ENCODE measurements at regions not wholly inside any gene's neighbourhood (a gene's known extent, or its start where the extent isn't known, plus 50 kb on each side); places are given as distances from the start of the nearest gene placed in this dataset.

DNA sequence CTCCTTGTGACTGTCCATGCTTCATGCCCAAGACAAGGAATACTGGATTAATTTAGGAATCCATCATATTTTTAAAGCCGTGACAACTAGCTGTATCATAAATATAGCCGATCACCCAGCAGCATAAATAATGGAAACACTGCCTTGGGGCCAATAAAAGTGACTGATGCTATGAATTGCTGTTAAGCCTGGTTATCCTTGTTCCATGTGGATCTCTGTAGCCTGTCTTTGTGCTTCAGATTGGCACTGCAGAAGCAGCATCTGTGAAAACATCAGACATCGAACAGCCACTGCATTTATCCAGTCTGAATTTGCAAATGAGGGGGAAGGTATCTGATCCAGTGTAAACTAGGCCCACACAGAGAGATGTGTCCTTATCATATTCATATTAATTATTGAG lies 1181.8 kb downstream of the SORCS1 start:
- no peaks in the 10 kb centered on the region for H3K36me3 ChIP-seq (ENCODE audit: insufficient read depth, low read length)
- no peak overlapping the region for H3K27ac ChIP-seq (ENCODE audit: low read depth, low read length)
- H3K4me3 ChIP-seq (ENCODE audit: low read length), result no peak overlapping the region
- no peak overlapping the region for H3K9ac ChIP-seq (ENCODE audit: low read depth, low read length)
- H3K4me1 ChIP-seq (ENCODE audit: insufficient read depth, low read length), result no peaks in the 10 kb centered on the region
- no peaks in the 10 kb centered on the region for H3K9me3 ChIP-seq (ENCODE audit: insufficient read depth, low read depth, low read length)
- WGBS, result 98% methylated on average over 3 of the region's 3 CpGs
- H3K27me3 ChIP-seq (ENCODE audit: insufficient read depth, low read length), result no peaks in the 10 kb centered on the region

DNA sequence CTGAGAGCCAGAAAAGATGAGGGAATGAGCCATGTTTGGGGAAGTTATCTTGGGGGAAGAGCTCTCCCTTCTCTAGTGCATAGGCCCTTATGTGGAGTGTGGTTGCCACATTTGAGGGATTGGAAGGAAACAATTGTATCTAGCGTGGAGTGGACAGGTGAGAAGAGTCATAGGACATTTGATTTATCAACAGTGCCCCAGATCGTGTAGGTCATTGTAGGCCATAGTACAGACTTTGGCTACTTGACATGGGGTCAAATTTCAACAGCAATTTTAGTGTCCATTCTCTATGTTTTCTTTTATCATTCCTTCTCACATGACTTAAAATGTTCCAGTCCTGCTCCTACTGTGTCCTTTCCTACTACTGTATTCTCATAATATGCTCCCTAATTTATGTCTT lies 1182.8 kb downstream of the SORCS1 start:
- WGBS, result 97% methylated on average over 2 of the region's 2 CpGs
- no peaks in the 10 kb centered on the region for H3K9me3 ChIP-seq (ENCODE audit: insufficient read depth, low read depth, low read length)

DNA sequence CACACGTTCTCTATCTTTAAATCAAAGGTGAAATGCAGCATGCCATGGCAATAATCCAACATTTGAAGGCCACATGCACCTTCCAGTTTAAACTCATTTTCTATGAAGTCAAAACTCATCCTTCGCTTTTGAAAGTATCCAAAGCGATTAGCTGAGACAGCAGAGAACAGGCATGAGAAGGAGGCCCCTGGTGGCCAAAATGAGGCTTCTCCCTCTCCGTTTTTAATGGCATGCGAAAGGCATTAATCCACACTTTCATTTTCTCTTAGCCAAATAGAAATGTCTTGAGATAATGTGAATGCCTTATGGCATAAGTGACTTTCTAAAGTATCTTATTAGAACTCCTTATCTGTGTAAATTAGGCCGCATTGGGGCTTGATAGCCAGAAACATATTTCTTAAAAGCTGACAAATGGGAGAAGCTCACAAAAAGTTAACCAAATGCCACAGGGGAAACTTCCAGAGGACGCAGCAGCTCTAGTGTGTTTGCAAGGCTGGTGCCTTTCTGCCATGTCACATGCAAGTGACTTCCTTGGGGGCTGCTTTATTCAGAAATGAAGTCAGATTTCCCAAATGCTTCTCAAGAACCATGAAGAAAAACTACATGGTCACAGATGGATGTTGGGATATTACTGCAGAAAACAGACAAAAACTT lies 1189.6 kb downstream of the SORCS1 start:
- H3K9ac ChIP-seq (ENCODE audit: low read depth, low read length), result no peak overlapping the region
- H3K4me3 ChIP-seq (ENCODE audit: low read length), result no peak overlapping the region
- H3K36me3 ChIP-seq (ENCODE audit: insufficient read depth, low read length), result no peaks in the 10 kb centered on the region
- WGBS, result 72% methylated on average over 5 of the region's 7 CpGs
- no peaks in the 10 kb centered on the region for H3K9me3 ChIP-seq (ENCODE audit: insufficient read depth, low read depth, low read length)
- H3K27ac ChIP-seq (ENCODE audit: low read depth, low read length), result no peak overlapping the region
- H3K4me1 ChIP-seq (ENCODE audit: insufficient read depth, low read length), result peaks cover 27% of the 10 kb centered on the region
- no peaks in the 10 kb centered on the region for H3K27me3 ChIP-seq (ENCODE audit: insufficient read depth, low read length)

More for the DNA sequence above, 1182.8 kb downstream of the SORCS1 start:
- Histone ChIP-seq H3K4me1 (ENCODE audit: insufficient read depth, low read length) (no peaks in the 10 kb centered on the region), H3K27ac (ENCODE audit: low read depth, low read length) (no peak overlapping the region), H3K4me3 (ENCODE audit: low read length) (no peak overlapping the region), H3K9ac (ENCODE audit: low read depth, low read length) (no peak overlapping the region), H3K36me3 (ENCODE audit: insufficient read depth, low read length) (no peaks in the 10 kb centered on the region), H3K27me3 (ENCODE audit: insufficient read depth, low read length) (no peaks in the 10 kb centered on the region)

DNA sequence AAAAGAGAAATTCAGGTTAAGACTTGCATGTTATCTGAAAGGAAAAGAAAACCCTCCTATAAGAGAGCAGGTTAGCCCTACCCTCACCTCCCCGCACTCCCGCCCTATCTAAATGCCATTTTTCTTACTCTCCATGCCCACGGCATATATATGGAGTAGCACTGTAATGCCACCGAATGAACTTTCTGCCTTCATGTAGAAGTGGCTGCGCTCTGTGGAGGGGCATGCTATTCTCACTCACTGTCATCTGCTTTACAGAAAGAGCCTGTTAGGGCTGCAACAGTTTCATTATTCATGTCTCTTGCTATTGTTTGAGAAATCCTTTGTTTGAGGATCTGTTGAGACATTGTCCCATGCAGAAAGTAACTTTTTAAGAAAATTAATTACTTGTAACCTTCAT lies 1190.6 kb downstream of the SORCS1 start:
- no peaks in the 10 kb centered on the region for H3K36me3 ChIP-seq (ENCODE audit: insufficient read depth, low read length)
- WGBS, result 90% methylated on average over 5 of the region's 5 CpGs
- H3K27me3 ChIP-seq (ENCODE audit: insufficient read depth, low read length), result no peaks in the 10 kb centered on the region
- H3K4me1 ChIP-seq (ENCODE audit: insufficient read depth, low read length), result peaks cover 31% of the 10 kb centered on the region
- no peak overlapping the region; the same call in 1 of the 2 replicates for H3K27ac ChIP-seq (ENCODE audit: low read depth, low read length)
- no peaks in the 10 kb centered on the region for H3K9me3 ChIP-seq (ENCODE audit: insufficient read depth, low read depth, low read length)
- peak overlapping the region; percentile 1; the same call in 1 of the 2 replicates for H3K9ac ChIP-seq (ENCODE audit: low read depth, low read length)
- no peak overlapping the region for H3K4me3 ChIP-seq (ENCODE audit: low read length)

DNA sequence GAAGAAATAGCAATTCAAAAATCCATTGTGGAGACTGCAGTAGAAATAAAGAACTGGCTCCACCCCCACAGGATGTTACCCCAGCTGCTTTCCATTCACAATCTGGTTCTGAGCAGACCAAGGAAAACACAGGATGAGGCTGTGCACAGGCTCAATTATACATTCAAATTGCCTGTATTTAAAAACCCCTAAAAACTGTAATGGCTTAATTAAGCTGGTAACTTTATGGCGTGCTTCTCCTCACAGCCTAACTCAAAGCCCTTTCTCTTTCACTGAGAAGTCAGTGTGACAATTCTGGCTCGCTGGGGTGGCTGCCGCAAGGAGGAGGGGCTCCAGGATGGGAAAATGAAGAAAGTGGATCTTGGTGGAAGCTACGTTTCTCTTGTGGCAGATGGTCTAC lies 1191.1 kb downstream of the SORCS1 start:
- H3K9ac ChIP-seq (ENCODE audit: low read depth, low read length), result peak overlapping the region; percentile 1; the same call in 1 of the 2 replicates
- no peaks in the 10 kb centered on the region for H3K9me3 ChIP-seq (ENCODE audit: insufficient read depth, low read depth, low read length)
- no peak overlapping the region; the same call in 1 of the 2 replicates for H3K27ac ChIP-seq (ENCODE audit: low read depth, low read length)
- whole genome bisulfite sequencing, result 69% methylated on average over 4 of the region's 4 CpGs
- H3K4me1 ChIP-seq (ENCODE audit: insufficient read depth, low read length), result peaks cover 31% of the 10 kb centered on the region
- H3K4me3 ChIP-seq (ENCODE audit: low read length), result no peak overlapping the region
- no peaks in the 10 kb centered on the region for H3K36me3 ChIP-seq (ENCODE audit: insufficient read depth, low read length)
- no peaks in the 10 kb centered on the region for H3K27me3 ChIP-seq (ENCODE audit: insufficient read depth, low read length)

DNA sequence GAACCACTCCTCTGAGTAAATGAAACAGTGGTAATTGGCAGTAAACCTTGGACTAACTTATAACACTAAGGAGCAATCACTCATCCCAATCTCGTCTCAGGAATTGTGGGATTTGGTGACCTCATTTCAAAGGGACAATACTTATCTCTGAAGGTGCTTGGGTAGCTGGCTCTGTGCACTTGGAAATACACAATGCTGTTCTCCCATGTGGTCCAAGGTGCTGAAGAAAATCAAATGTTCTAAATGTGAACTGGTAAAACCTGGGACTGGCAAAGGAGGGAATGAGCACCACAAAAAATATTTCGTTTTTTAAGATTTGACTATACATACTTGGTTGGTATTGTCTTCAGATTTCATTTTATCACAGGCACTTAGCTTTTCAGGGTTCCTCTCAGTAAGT lies 1193.0 kb downstream of the SORCS1 start:
- Histone ChIP-seq H3K4me1 (ENCODE audit: insufficient read depth, low read length) (peaks cover 31% of the 10 kb centered on the region), H3K36me3 (ENCODE audit: insufficient read depth, low read length) (no peaks in the 10 kb centered on the region)
- 100% methylated on average over 1 of the region's 2 CpGs for WGBS

DNA sequence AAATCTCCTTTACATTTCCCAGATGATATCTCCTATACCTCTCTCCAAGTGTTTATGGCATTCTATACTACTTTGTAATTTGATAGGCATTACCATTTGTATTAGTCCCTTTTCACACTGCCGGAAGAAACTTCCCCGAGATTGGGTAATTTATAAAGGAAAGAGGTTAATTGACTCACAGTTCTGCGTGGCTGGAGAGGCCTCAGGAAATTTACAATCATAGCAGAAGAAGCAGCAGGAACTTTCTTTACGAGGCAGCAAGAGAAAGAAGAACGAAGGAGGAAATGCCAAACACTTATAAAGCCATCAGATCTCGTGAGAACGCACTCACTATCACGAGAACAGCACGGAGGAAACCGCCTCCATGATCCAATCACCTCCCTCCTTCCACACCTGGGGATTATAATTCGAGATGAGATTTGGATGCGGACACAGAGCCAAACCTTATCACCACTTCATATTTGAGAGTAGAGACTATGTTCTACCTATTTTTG lies 1194.6 kb downstream of the SORCS1 start:
- H3K4me3 ChIP-seq (ENCODE audit: low read length), result no peak overlapping the region
- H3K9me3 ChIP-seq (ENCODE audit: insufficient read depth, low read depth, low read length), result no peaks in the 10 kb centered on the region
- H3K4me1 ChIP-seq (ENCODE audit: insufficient read depth, low read length), result peaks cover 26% of the 10 kb centered on the region
- no peaks in the 10 kb centered on the region for H3K36me3 ChIP-seq (ENCODE audit: insufficient read depth, low read length)
- WGBS, result 89% methylated on average over 10 of the region's 12 CpGs
- no peak overlapping the region for H3K27ac ChIP-seq (ENCODE audit: low read depth, low read length)
- H3K9ac ChIP-seq (ENCODE audit: low read depth, low read length), result no peak overlapping the region
- no peaks in the 10 kb centered on the region for H3K27me3 ChIP-seq (ENCODE audit: insufficient read depth, low read length)

More for the DNA sequence above, 1193.0 kb downstream of the SORCS1 start:
- Histone ChIP-seq H3K27me3 (ENCODE audit: insufficient read depth, low read length) (no peaks in the 10 kb centered on the region), H3K9ac (ENCODE audit: low read depth, low read length) (no peak overlapping the region), H3K9me3 (ENCODE audit: insufficient read depth, low read depth, low read length) (no peaks in the 10 kb centered on the region), H3K27ac (ENCODE audit: low read depth, low read length) (no peak overlapping the region), H3K4me3 (ENCODE audit: low read length) (no peak overlapping the region)

DNA sequence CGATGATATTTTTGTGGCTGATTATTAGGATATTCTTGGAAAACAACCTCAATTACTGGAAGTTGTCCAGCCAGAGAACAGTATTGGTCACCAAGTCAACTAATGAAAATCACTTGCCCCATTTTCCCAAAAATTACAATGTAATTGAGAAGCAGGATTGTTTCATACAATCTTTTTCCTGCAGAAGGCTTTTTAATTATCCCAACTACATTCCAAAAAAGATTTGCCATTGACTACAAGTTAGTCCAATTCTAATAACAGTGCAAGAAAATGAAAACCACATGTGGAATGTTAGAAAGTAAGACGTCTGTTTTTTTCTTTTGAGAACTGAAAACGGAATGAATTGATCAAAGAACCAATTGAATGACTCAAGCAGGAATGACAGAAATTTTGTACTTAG lies 1195.8 kb downstream of the SORCS1 start:
- H3K27me3 ChIP-seq (ENCODE audit: insufficient read depth, low read length), result no peaks in the 10 kb centered on the region
- H3K4me1 ChIP-seq (ENCODE audit: insufficient read depth, low read length), result peaks cover 13% of the 10 kb centered on the region
- no peak overlapping the region for H3K27ac ChIP-seq (ENCODE audit: low read depth, low read length)
- H3K36me3 ChIP-seq (ENCODE audit: insufficient read depth, low read length), result no peaks in the 10 kb centered on the region
- no peak overlapping the region for H3K4me3 ChIP-seq (ENCODE audit: low read length)
- WGBS, result 95% methylated on average over 3 of the region's 3 CpGs
- no peaks in the 10 kb centered on the region for H3K9me3 ChIP-seq (ENCODE audit: insufficient read depth, low read depth, low read length)
- H3K9ac ChIP-seq (ENCODE audit: low read depth, low read length), result no peak overlapping the region

DNA sequence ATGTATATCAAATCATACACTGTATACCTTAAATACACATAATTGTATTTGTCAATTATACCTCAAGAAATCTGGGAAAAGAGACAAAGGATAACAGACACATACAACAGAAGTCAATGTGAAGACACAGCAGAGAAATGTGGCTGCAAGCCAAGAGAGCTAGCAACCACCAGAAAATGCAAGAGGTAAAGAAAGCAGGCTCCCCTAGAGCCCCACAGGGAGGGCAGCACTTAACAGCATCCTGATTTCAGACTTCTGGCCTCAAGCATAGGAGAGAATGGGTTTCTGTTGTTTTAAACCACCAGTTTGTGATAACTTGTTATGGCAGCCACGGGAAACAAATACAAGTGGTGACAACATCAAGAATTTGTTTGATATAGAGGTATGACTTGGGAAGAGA lies 1197.2 kb downstream of the SORCS1 start:
- Histone ChIP-seq H3K4me1 (ENCODE audit: insufficient read depth, low read length) (0 out of 2 replicates have a peak, but pooled peaks cover 4% of the 10 kb centered on the region), H3K27me3 (ENCODE audit: insufficient read depth, low read length) (no peaks in the 10 kb centered on the region), H3K9me3 (ENCODE audit: insufficient read depth, low read depth, low read length) (no peaks in the 10 kb centered on the region), H3K36me3 (ENCODE audit: insufficient read depth, low read length) (no peaks in the 10 kb centered on the region), H3K27ac (ENCODE audit: low read depth, low read length) (no peak overlapping the region), H3K4me3 (ENCODE audit: low read length) (no peak overlapping the region), H3K9ac (ENCODE audit: low read depth, low read length) (no peak overlapping the region)
- 90% methylated on average over 1 of the region's 1 CpG for WGBS

DNA sequence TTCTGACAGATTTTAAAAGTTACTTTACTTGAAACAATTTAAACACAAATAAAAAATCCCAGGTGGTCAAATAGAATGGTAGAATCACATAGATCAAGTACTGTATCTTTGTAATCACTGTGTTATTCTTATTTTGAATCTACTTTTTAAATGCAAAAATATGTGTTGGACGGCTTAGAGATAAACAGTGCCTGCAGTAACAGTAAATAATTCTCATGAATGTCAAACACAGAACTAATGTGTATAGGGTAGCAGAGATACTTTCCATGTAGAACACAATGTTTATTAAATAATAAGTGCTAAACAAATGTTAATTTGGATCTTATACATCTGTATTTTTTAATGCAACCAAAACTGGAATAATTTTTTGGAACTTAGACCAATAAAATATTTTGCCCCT lies 1199.4 kb downstream of the SORCS1 start:
- no peak overlapping the region for H3K9ac ChIP-seq (ENCODE audit: low read depth, low read length)
- H3K36me3 ChIP-seq (ENCODE audit: insufficient read depth, low read length), result no peaks in the 10 kb centered on the region
- H3K9me3 ChIP-seq (ENCODE audit: insufficient read depth, low read depth, low read length), result no peaks in the 10 kb centered on the region
- H3K4me1 ChIP-seq (ENCODE audit: insufficient read depth, low read length), result 0 out of 2 replicates have a peak, but pooled peaks cover 4% of the 10 kb centered on the region
- no peaks in the 10 kb centered on the region for H3K27me3 ChIP-seq (ENCODE audit: insufficient read depth, low read length)
- no peak overlapping the region for H3K4me3 ChIP-seq (ENCODE audit: low read length)
- no CpG with 5 or more reads among the region's 1 CpG for WGBS
- no peak overlapping the region for H3K27ac ChIP-seq (ENCODE audit: low read depth, low read length)

DNA sequence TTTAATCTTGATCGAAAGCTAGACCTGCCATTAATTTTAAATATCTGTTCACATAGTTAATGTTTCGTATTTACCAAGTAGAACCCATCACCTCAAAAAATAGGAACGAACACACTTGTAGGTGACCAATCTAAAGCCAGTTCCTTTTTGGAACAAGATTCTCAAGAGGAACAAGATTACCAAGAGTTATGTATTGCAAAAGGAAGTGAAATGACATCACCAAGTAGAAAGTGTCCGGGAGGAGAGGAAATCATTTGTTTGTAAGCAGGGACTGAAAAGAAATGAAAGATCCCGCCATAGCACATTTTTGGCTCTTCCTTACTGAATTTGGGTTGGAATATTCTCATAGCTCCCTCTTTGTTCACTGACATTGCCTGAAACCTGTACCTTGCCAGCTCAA lies 1200.5 kb downstream of the SORCS1 start:
- Histone ChIP-seq H3K4me3 (ENCODE audit: low read length) (no peak overlapping the region), H3K27ac (ENCODE audit: low read depth, low read length) (no peak overlapping the region), H3K27me3 (ENCODE audit: insufficient read depth, low read length) (no peaks in the 10 kb centered on the region), H3K36me3 (ENCODE audit: insufficient read depth, low read length) (no peaks in the 10 kb centered on the region), H3K9me3 (ENCODE audit: insufficient read depth, low read depth, low read length) (no peaks in the 10 kb centered on the region), H3K9ac (ENCODE audit: low read depth, low read length) (no peak overlapping the region), H3K4me1 (ENCODE audit: insufficient read depth, low read length) (no peaks in the 10 kb centered on the region)
- WGBS, result 96% methylated on average over 5 of the region's 5 CpGs

Data from HUES64 (cell line).